ENCODE measurements at regions not wholly inside any gene's neighbourhood (a gene's known extent, or its start where the extent isn't known, plus 50 kb on each side); places are given as distances from the start of the nearest gene placed in this dataset.

- Mint-ChIP-seq H3K36me3 (no peaks in the 10 kb centered on the region), H3K9me3 (peaks cover 5% of the 10 kb centered on the region), H3K4me3 (no peak overlapping the region), H3K27ac (no peak overlapping the region), H3K4me1 (peaks cover 7% of the 10 kb centered on the region)
- ATAC-seq (no peak), DNase-seq (ENCODE audit: low spot score in 2 of 2) (no peak)
Measured at GRCh38 chr1:239999170-239999569, 92.5 kb upstream of the FMN2 start.

GRCh38 chr1:240000634-240001033, 91.0 kb upstream of the FMN2 start:
- peak; percentile 45 for ATAC-seq
- no peaks in the 10 kb centered on the region for H3K36me3 Mint-ChIP-seq
- no peak overlapping the region for H3K4me3 Mint-ChIP-seq
- H3K27ac Mint-ChIP-seq, result no peak overlapping the region
- DNase-seq (ENCODE audit: low spot score in 2 of 2), result no peak
- peaks cover 7% of the 10 kb centered on the region for H3K4me1 Mint-ChIP-seq
- peaks cover 5% of the 10 kb centered on the region for H3K9me3 Mint-ChIP-seq

DNA sequence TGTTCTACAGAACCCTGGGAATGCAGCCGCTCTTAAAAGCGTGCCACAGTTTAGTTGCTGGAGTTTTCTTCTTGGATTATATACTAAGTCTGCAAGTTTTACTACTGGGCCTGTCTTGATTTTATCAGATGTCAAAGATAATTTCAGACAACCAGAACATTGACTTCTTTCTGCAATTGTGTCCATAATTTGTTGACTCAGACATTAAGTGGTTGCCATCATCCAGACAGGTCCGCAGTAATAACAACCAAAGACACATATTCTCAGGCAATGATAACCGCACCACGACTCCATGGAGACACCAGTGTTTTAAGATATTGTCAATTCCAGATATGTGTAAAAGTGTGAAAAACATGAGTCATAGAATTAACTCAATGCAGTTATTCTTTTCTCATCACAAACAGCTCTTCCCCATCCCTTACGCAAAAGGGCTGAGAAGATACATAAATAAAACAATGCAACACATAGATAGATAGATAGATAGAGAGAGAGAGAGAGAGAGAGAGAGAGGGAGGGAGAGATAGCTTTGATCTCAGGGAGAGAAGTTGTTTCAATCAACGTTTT, 90.4 kb upstream of the FMN2 start:
- ATAC-seq (no peak), DNase-seq (ENCODE audit: low spot score in 2 of 2) (no peak)
- H3K4me3 Mint-ChIP-seq, result no peak overlapping the region
- peaks cover 5% of the 10 kb centered on the region for H3K9me3 Mint-ChIP-seq
- H3K27ac Mint-ChIP-seq, result no peak overlapping the region
- H3K4me1 Mint-ChIP-seq, result peaks cover 7% of the 10 kb centered on the region
- no peaks in the 10 kb centered on the region for H3K36me3 Mint-ChIP-seq

DNA sequence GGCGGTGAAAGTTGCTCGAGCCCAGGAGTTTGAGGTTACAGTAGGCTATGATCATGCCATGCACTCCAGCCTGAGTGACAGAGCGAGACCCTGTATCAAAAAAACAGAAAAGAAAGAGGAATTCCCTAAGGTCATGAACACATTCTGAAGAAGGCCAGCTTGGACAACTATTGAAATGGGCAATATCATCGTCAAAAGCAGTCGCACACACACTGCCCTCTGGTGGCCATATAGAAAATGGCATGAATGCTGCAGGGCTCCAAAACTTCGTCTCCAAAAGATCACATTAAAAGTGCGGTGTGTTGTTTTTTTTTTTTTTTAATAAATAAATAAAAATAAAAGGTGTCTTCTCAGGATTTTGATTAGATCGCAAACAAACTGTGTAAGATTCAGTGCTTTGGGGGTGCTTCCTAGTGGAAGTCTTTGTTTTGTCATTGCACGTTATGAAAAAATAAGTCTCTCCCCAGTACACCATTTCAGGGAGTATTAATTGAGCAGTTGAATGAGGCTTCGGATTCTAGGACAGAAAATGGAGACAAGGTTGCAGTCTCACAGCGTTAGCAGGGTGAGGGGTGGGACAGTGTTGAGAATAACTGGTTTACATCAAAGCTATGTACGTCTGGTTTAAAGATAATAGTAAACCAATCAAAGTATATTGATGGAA, 87.5 kb upstream of the FMN2 start:
- Mint-ChIP-seq H3K36me3 (no peaks in the 10 kb centered on the region), H3K9me3 (peaks cover 2% of the 10 kb centered on the region), H3K27ac (no peak overlapping the region), H3K4me1 (no peaks in the 10 kb centered on the region), H3K4me3 (no peak overlapping the region)
- no peak for DNase-seq (ENCODE audit: low spot score in 2 of 2)
- ATAC-seq, result no peak

DNA sequence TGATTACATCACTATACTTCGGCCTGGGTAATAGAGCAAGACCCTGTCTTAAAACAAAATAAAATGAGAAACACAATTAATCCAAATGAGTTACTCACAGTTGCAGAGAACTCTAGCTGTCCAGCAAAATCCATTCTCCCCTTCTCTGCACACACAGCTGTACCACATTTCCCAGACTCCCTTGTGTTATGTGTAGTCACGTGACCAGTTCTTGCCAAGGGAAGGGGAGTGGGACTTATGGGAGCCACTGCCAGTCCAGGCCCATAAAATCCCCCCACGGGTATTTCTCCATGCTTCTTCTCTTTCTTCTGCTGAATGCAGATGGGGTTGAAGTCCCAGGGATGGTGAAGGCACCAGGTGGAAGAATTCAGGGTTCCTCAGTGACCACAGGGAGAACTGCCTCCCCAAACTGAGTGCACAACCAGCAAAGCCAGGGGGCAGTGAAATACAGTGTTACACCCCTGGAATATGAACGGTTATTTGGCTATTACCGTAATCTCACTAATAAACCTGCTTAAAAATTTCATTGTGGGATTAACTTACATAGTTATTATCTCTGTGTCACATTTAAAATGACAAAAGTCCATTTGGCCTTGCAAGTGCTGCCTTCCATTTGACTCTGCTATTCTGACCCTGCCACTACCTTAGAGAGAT, 85.6 kb upstream of the FMN2 start:
- H3K4me3 Mint-ChIP-seq, result no peak overlapping the region
- ATAC-seq (no peak), DNase-seq (ENCODE audit: low spot score in 2 of 2) (no peak)
- no peaks in the 10 kb centered on the region for H3K4me1 Mint-ChIP-seq
- H3K36me3 Mint-ChIP-seq, result no peaks in the 10 kb centered on the region
- H3K27ac Mint-ChIP-seq, result no peak overlapping the region
- peaks cover 9% of the 10 kb centered on the region for H3K9me3 Mint-ChIP-seq

DNA sequence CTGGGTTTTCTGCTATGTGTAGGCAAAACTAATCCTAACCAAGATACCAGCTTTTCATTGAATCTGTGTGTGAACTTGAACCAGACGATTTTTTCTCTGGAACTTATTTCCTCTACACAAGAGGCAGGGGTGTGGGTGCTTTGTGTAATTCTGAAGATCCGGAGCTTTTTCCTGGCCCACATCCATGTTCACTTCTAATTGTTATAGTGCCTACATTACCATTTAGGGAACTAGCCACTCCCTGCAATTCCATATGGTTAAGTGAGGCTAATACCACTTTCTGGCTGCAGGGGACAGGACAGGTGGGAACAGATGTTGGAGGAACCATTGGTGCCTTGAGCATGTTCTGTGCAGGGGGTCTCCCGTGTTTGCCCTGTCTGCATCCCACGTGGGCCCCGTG, 83.4 kb upstream of the FMN2 start:
- DNase-seq (ENCODE audit: low spot score in 2 of 2), result no peak
- ATAC-seq, result no peak
- Mint-ChIP-seq H3K4me3 (no peak overlapping the region), H3K4me1 (no peaks in the 10 kb centered on the region), H3K9me3 (peaks cover 7% of the 10 kb centered on the region), H3K27ac (no peak overlapping the region), H3K36me3 (no peaks in the 10 kb centered on the region)

GRCh38 chr1:240014051-240014450, 77.6 kb upstream of the FMN2 start:
- ATAC-seq (no peak), DNase-seq (ENCODE audit: low spot score in 2 of 2) (no peak)
- no peaks in the 10 kb centered on the region for H3K4me1 Mint-ChIP-seq
- no peak overlapping the region for H3K27ac Mint-ChIP-seq
- peaks cover 9% of the 10 kb centered on the region for H3K9me3 Mint-ChIP-seq
- no peaks in the 10 kb centered on the region for H3K36me3 Mint-ChIP-seq
- H3K4me3 Mint-ChIP-seq, result no peak overlapping the region

- DNase-seq (ENCODE audit: low spot score in 2 of 2), result no peak
- no peaks in the 10 kb centered on the region for H3K4me1 Mint-ChIP-seq
Measured at GRCh38 chr1:240018617-240019016, 73.1 kb upstream of the FMN2 start.

GRCh38 chr1:240019524-240019923, 72.2 kb upstream of the FMN2 start:
- no peak for ATAC-seq
- H3K9me3 Mint-ChIP-seq, result peaks cover 6% of the 10 kb centered on the region
- H3K4me3 Mint-ChIP-seq, result no peak overlapping the region
- no peak overlapping the region for H3K27ac Mint-ChIP-seq
- H3K36me3 Mint-ChIP-seq, result no peaks in the 10 kb centered on the region
- H3K4me1 Mint-ChIP-seq, result no peaks in the 10 kb centered on the region
- DNase-seq (ENCODE audit: low spot score in 2 of 2), result no peak

More at GRCh38 chr1:240018617-240019016, 73.1 kb upstream of the FMN2 start:
- Mint-ChIP-seq H3K36me3 (no peaks in the 10 kb centered on the region), H3K9me3 (peaks cover 6% of the 10 kb centered on the region), H3K27ac (no peak overlapping the region), H3K4me3 (no peak overlapping the region)
- no peak for ATAC-seq

DNA sequence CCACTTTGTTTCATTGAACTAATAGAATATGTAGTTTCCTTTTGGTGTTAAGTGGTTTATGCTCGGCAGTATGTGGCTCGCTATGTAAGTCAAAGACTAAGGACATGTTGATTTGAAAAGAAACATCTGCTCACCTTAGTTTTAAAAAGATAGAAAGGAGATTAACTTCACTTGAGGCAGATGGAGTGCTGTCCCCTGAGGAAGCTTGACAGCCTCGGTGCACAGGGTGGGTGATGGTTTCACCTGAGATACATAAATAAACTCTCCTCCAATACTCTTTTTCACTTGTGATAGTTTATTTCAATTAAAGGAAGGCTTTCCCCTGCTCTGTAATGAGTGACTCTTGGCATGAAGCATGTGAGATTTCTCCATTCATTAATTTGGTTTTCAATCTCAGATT, 70.8 kb upstream of the FMN2 start:
- DNase-seq (ENCODE audit: low spot score in 2 of 2), result no peak
- Mint-ChIP-seq H3K4me1 (no peaks in the 10 kb centered on the region), H3K27ac (no peak overlapping the region), H3K9me3 (peaks cover 6% of the 10 kb centered on the region), H3K4me3 (no peak overlapping the region), H3K36me3 (no peaks in the 10 kb centered on the region)
- ATAC-seq, result no peak

GRCh38 chr1:240021709-240022108, 70.0 kb upstream of the FMN2 start:
- DNase-seq (ENCODE audit: low spot score in 2 of 2), result no peak
- no peak overlapping the region for H3K27ac Mint-ChIP-seq
- H3K36me3 Mint-ChIP-seq, result no peaks in the 10 kb centered on the region
- no peak overlapping the region for H3K4me3 Mint-ChIP-seq
- H3K9me3 Mint-ChIP-seq, result peaks cover 6% of the 10 kb centered on the region
- H3K4me1 Mint-ChIP-seq, result no peaks in the 10 kb centered on the region
- no peak for ATAC-seq

- Mint-ChIP-seq H3K27ac (no peak overlapping the region), H3K4me1 (no peaks in the 10 kb centered on the region), H3K4me3 (no peak overlapping the region), H3K9me3 (no peaks in the 10 kb centered on the region), H3K36me3 (no peaks in the 10 kb centered on the region)
- DNase-seq (ENCODE audit: low spot score in 2 of 2) (no peak), ATAC-seq (no peak)
Measured at GRCh38 chr1:240027059-240027462, 64.6 kb upstream of the FMN2 start.

- no peaks in the 10 kb centered on the region for H3K4me1 Mint-ChIP-seq
- H3K36me3 Mint-ChIP-seq, result no peaks in the 10 kb centered on the region
- ATAC-seq (no peak), DNase-seq (ENCODE audit: low spot score in 2 of 2) (no peak)
- no peak overlapping the region for H3K27ac Mint-ChIP-seq
- H3K4me3 Mint-ChIP-seq, result no peak overlapping the region
- peaks cover 2% of the 10 kb centered on the region for H3K9me3 Mint-ChIP-seq
Measured at GRCh38 chr1:240029418-240029817, 62.3 kb upstream of the FMN2 start.

DNA sequence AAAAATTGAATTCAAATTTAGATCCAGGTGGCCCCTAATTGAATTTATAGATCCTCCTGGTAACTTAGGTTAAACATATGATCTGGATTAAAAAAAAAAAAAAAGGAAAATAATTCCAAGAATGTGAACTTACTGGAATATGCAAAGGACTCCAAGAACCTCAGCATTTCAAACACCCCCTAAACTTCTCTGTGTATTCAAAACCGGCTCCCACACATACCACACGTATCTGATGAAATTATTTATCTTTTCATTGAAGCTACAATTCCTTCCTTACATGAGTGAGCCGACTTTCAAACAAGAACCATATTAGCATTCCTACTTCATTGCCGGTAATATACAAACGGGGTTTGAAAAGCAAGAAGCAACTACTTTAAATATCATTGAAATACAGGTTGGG, 61.4 kb upstream of the FMN2 start:
- no peak overlapping the region for H3K4me3 Mint-ChIP-seq
- ATAC-seq (no peak), DNase-seq (ENCODE audit: low spot score in 2 of 2) (no peak)
- H3K9me3 Mint-ChIP-seq, result peaks cover 2% of the 10 kb centered on the region
- no peak overlapping the region for H3K27ac Mint-ChIP-seq
- no peaks in the 10 kb centered on the region for H3K4me1 Mint-ChIP-seq
- no peaks in the 10 kb centered on the region for H3K36me3 Mint-ChIP-seq

- DNase-seq (ENCODE audit: low spot score in 2 of 2) (no peak), ATAC-seq (no peak)
- Mint-ChIP-seq H3K36me3 (no peaks in the 10 kb centered on the region), H3K4me1 (no peaks in the 10 kb centered on the region), H3K4me3 (no peak overlapping the region), H3K9me3 (peaks cover 2% of the 10 kb centered on the region), H3K27ac (no peak overlapping the region)
Measured at GRCh38 chr1:240031009-240031408, 60.7 kb upstream of the FMN2 start.

DNA sequence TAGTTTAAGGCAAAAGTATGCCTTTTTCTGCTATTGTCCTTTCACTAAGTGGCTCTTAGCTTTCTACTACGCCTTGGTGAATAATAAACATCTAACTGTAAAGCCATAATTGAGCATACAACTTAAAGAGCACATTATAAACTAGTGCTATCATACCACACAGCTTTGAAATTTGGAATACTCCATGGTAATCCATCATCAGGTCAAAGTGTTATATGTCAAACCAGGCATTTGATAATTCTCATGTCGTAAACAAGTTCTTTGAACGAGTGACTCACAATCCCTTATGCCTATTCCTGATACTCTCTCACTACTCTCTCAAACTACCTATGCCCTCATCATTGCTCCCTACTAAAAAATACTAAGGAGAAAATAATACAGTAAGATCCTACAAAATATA, 60.3 kb upstream of the FMN2 start:
- DNase-seq (ENCODE audit: low spot score in 2 of 2) (no peak), ATAC-seq (no peak)
- Mint-ChIP-seq H3K27ac (no peak overlapping the region), H3K4me1 (no peaks in the 10 kb centered on the region), H3K36me3 (no peaks in the 10 kb centered on the region), H3K9me3 (peaks cover 2% of the 10 kb centered on the region), H3K4me3 (no peak overlapping the region)
